GM06990 (cell line): ENCODE measurements at regions not wholly inside any gene's neighbourhood (a gene's known extent, or its start where the extent isn't known, plus 50 kb on each side); places are given as distances from the start of the nearest gene placed in this dataset.
"Not testable (repeated sequence)": the region's sequence is repeated elsewhere in the genome, so short reads cannot be mapped to it uniquely, and the experiment has no call there.

Experiments used
- DNase-seq: peaks from one replicate; pipeline ENCODE4 v3.0.0-alpha.2; 2011; ENCODE audit not compliant: insufficient read length; ENCODE audit errors: extremely low read depth
- H3K27me3 ChIP-seq: replicated peaks from 2 replicates; pipeline ENCODE4 v1.6.0; 2011; ENCODE audit warnings: low read length; ENCODE audit not compliant: control insufficient read depth, insufficient read depth
- H3K36me3 ChIP-seq: 2 replicates; pipeline ENCODE4 v1.5.1; 2011; ENCODE audit warnings: low read length; ENCODE audit not compliant: control insufficient read depth, insufficient read depth
- H3K4me3 ChIP-seq: replicated peaks from 2 replicates; pipeline ENCODE4 v1.5.1; 2011; ENCODE audit warnings: low read depth, mild to moderate bottlenecking, control low read depth, low read length
- CTCF ChIP-seq: IDR thresholded peaks from 2 replicates; pipeline ENCODE4 v1.5.1; 2011; ENCODE audit warnings: low read length, control low read depth, mild to moderate bottlenecking, inconsistent platforms; ENCODE audit not compliant: insufficient read depth, poor library complexity, severe bottlenecking

GRCh38 chrX:1904663-1905218, 289.9 kb downstream of the ASMT start:
- DNase-seq = no peak
- Histone ChIP-seq H3K27me3 (no peaks in the 10 kb centered on the region), H3K36me3 (no peaks in the 10 kb centered on the region), H3K4me3 (no peak overlapping the region)
- TF ChIP-seq CTCF = no peak

DNA sequence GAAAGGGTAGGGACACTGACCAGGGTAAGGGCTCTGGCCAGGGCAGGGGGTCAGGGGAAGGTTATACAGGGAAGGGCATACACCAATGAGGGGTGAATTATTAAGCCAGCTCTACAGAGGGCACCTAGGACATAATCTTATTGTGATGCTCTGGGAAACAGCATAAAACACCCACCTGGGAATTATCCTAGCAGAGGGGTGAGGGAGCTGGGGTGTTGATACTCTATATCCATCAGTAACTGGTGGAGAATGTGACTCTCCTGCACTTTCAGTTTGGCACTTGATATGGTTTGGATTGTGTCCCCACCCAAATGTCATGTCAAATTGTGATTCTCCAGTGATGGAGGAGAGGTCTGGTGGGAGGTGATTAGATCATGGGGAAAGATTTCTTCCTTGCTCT, 291.2 kb downstream of the ASMT start:
- TF ChIP-seq CTCF = no peak
- no peak overlapping the region for H3K4me3 ChIP-seq
- no peak for DNase-seq
- H3K27me3 ChIP-seq = no peaks in the 10 kb centered on the region
- no peaks in the 10 kb centered on the region for H3K36me3 ChIP-seq

- not testable (repeated sequence) for DNase-seq, H3K4me3 ChIP-seq, H3K27me3 ChIP-seq, H3K36me3 ChIP-seq
Observed at GRCh38 chrX:1908996-1909395, 294.1 kb downstream of the ASMT start.

DNA sequence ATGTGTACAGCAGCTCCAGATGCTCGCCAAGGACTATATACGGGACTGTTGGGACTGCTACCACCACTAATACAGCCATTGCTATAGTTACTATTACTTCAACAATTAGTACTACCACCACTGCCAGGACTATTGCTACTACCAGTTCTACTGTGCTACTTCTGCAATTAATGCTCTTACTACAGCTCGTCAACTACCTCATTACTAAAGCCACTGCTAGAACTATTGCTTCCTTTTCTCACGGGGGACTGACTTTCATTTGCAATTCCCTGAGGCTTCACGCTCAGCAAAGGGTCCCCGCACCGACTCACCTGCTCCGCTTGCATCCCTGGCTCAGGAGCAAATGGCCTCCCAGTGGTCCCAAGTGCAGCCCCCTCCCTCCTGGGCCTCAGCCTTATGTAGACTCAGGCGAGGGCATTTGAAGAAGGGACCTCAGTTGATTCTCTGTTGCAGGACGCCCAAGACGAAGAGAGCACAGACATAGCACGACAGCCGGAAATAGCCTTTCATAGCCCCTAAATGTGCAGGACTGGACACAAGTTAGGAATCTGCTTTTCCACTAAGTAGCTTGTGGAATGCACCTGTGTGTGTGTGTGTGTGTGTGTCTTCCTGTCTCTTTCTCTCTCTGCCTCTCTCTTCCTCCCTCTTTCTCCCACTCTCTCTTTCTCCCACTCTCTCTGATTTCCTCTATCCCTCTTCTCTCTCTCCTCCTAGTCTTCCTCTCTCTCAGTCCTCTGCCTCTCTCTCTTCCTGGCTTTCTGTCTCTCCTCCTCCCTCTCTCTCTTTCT, 294.8 kb downstream of the ASMT start:
- no peak for DNase-seq
- no peaks in the 10 kb centered on the region for H3K27me3 ChIP-seq
- no peak overlapping the region for H3K4me3 ChIP-seq
- TF ChIP-seq CTCF = no peak
- H3K36me3 ChIP-seq = no peaks in the 10 kb centered on the region

DNA sequence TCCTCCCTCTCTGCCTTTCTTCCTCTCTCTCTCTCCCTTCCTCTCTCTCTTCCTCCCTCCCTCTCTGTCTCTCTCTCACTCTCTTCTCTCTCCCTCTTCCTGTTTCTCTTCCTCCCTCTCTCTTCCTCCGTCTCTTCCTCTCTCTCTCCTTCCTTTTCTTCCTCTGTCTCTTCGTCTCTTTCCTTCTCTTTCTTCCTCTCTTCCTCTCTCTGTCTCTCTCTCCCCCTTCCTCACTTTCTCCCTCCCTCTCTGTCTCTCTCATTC, 295.3 kb downstream of the ASMT start:
- Histone ChIP-seq H3K4me3 (no peak overlapping the region), H3K27me3 (no peaks in the 10 kb centered on the region), H3K36me3 (no peaks in the 10 kb centered on the region)
- no peak for TF ChIP-seq CTCF
- DNase-seq = no peak

DNA sequence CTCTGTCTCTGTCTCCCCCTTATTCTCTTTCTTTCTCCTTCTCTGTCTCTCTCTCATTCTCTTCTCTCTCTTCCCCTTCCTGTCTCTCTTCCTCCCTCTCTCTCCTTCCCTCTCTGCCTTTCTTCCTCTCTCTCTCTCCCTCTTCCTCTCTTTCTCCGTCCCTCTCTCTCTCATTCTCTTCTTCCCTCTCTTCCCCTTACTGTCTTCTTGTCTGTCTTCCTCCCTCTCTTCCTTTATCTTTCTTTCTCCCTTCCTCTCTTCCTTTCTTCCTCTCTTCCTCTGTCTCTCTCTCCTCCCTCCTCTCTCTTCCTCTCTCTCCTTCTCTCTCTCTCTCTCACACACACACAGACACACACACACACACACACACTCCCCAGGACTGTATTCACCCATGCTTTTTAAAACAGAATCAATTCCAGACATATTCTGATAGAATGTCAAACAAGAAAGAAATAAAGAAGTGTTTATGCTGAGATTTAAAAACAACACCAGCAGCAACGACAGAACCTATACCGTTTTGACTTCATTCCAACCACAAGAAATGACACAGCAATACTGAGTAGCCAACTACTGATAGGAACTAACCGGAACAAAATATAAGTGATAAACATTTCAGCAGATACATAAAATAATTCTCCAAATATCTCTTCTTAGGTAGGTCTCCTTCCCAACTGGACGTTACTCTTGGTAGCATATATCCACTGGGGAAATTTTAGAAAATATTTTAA, 296.7 kb downstream of the ASMT start:
- Histone ChIP-seq H3K36me3 (no peaks in the 10 kb centered on the region), H3K27me3 (no peaks in the 10 kb centered on the region), H3K4me3 (no peak overlapping the region)
- DNase-seq = no peak
- TF ChIP-seq CTCF = no peak
